ENCODE measurements at regions not wholly inside any gene's neighbourhood (a gene's known extent, or its start where the extent isn't known, plus 50 kb on each side); places are given as distances from the start of the nearest gene placed in this dataset.

- DNase-seq, result no peak
These were observed 96.1 kb upstream of the SALL3 start for GRCh38 chr18:78883501-78883900.

GRCh38 chr18:78884502-78884901 is 95.1 kb upstream of the SALL3 start:
- no peak for DNase-seq

GRCh38 chr18:78889250-78889649 is 90.4 kb upstream of the SALL3 start:
- no peak for DNase-seq

GRCh38 chr18:78890388-78890787 is 89.2 kb upstream of the SALL3 start:
- DNase-seq, result no peak

GRCh38 chr18:78891185-78891762 is 88.3 kb upstream of the SALL3 start:
- DNase-seq, result no peak

GRCh38 chr18:78892177-78892576 is 87.4 kb upstream of the SALL3 start:
- no peak for DNase-seq

GRCh38 chr18:78892721-78893120 is 86.9 kb upstream of the SALL3 start:
- no peak for DNase-seq

GRCh38 chr18:78893281-78894032 is 86.2 kb upstream of the SALL3 start:
- DNase-seq, result no peak

GRCh38 chr18:78894033-78894305 is 85.6 kb upstream of the SALL3 start:
- DNase-seq, result no peak

- no peak for DNase-seq
These were observed 84.2 kb upstream of the SALL3 start for GRCh38 chr18:78895207-78896001.

- DNase-seq, result no peak
These were observed 83.3 kb upstream of the SALL3 start for GRCh38 chr18:78896111-78896905.

GRCh38 chr18:78898066-78898465 is 81.6 kb upstream of the SALL3 start:
- no peak for DNase-seq

- no peak for DNase-seq
These were observed 81.0 kb upstream of the SALL3 start for GRCh38 chr18:78898635-78899034.

- DNase-seq, result no peak
These were observed 80.4 kb upstream of the SALL3 start for GRCh38 chr18:78899241-78899640.

GRCh38 chr18:78900938-78901909 is 78.4 kb upstream of the SALL3 start:
- no peak for DNase-seq

- no peak for DNase-seq
These were observed 77.5 kb upstream of the SALL3 start for GRCh38 chr18:78901923-78902794.

- no peak for DNase-seq
These were observed 76.7 kb upstream of the SALL3 start for GRCh38 chr18:78902795-78903435.

- DNase-seq, result no peak
These were observed 76.0 kb upstream of the SALL3 start for GRCh38 chr18:78903436-78904178.

GRCh38 chr18:78904179-78904531 is 75.5 kb upstream of the SALL3 start:
- no peak for DNase-seq

- no peak for DNase-seq
These were observed 74.3 kb upstream of the SALL3 start for GRCh38 chr18:78905334-78905733.
